RCC 7860 (cell line): ENCODE measurements at regions not wholly inside any gene's neighbourhood (a gene's known extent, or its start where the extent isn't known, plus 50 kb on each side); places are given as distances from the start of the nearest gene placed in this dataset.
"Not testable (repeated sequence)": the region's sequence is repeated elsewhere in the genome, so short reads cannot be mapped to it uniquely, and the experiment has no call there.

Source experiments
- DNase-seq: peaks from one replicate; pipeline ENCODE4 v3.0.0-alpha.2; 2015; ENCODE audit warnings: low spot score
- FAIRE-seq: peaks from 2 replicates; lab custom pipeline; 2012; peaks lifted over from hg19 to GRCh38; lab: Jason Lieb, UNC

- not testable (repeated sequence) for DNase-seq, FAIRE-seq
Observed at GRCh38 chr20:51271289-51271688, 248.4 kb upstream of the KCNG1 start.

DNA sequence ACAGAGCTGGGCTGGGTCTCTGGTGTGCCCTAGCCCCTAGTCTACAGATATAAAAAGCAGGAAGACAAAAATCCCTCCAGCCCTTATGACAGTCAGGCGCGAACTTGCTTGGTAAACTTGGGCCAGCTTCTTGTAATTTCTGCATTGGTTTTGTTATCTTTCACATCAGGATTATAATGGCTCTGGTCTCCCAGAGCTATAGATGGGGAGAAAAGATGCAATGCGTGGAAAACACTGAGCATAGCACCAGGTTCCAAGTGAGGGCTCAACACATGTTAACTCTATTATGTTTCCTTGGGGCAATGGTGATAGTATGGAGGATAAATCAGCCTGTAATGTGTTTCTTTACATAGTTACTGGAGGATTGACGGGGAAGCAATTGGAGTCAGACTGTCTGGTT, 246.8 kb upstream of the KCNG1 start:
- DNase-seq = no peak
- FAIRE-seq = no peak

GRCh38 chr20:51267679-51268078, 244.8 kb upstream of the KCNG1 start:
- no peak for DNase-seq
- FAIRE-seq = no peak

DNA sequence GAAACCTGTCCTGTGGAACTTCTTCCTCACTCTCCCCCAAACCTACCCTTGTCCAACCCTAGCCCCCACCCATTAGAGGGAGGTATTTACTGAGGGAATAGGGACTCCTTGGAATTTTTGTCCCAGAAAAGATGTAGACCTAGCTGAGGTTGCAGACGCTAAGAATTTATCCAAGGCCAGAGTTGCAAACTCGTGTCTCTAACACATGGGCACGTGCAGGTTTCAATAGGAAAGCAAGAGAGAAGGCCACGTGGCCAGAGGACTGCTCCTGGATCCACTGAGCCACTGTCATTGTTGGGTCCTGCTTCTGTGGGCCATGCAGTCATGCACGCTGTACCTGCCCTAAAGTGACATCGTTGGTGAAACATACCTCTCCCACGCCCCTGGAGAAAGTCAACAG, 243.4 kb upstream of the KCNG1 start:
- FAIRE-seq (no peak), DNase-seq (no peak)

DNA sequence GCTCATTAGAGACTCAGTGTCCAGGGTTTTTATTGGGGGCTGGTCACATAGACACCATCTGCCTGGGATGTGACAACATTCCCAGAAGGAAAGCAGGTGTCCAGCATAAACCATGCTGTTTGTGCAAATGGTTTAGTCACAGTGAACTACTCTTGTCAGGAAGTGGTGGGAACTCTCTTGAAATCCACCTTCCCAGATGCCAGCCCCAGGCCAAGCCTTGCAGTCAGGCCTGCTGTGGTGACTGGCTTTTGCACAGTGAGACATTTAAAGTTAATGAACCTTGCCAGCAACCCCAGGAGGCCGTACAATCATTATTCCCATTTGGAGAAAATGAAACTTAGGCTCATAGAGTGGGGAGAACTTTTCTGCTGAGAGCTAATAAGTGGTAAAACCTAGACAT, 242.5 kb upstream of the KCNG1 start:
- DNase-seq (no peak), FAIRE-seq (no peak)

DNA sequence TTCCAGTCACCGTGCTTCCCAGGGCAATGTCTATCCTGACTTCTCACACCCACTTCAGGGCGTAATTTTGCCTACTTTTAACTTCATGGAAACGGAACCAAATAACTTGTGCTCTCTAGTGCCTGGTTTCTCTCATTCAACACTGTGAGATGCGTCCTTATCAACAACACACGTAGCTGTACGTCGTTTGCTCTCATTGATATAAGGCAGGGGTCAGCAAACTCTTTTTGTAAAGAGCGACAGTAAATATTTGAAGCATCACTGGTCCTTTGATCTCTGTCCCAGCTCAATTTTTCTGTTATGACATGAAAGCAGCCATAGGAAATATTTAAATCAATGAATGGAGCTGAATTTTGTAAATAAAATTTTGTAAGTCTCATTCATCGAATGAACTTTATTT, 239.3 kb upstream of the KCNG1 start:
- FAIRE-seq = no peak
- DNase-seq = no peak

DNA sequence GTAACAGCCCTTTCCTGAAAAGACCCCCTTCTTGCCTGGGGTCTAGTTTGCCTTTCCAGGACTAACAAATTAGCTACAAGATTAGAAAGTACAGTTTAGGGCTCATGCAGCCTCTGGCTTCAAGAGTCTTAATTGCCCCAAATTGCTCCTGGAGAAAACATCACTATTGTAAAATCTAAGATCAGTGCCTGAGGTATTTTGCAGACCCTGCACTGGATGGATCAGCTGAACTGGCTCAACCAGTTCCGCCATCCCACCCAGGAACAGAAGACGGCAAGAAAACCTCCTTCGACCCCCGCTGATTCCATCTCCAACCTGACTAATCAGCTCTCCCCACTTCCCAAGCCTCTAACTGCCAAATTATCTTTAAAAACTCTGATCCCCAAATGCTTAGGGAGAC, 236.5 kb upstream of the KCNG1 start:
- FAIRE-seq (no peak), DNase-seq (no peak)

GRCh38 chr20:51258582-51259165, 235.8 kb upstream of the KCNG1 start:
- DNase-seq (no peak), FAIRE-seq (no peak)

GRCh38 chr20:51255417-51255816, 232.5 kb upstream of the KCNG1 start:
- DNase-seq = no peak
- FAIRE-seq = no peak

- FAIRE-seq (no peak), DNase-seq (no peak)
Observed at GRCh38 chr20:51253280-51253679, 230.4 kb upstream of the KCNG1 start.

DNA sequence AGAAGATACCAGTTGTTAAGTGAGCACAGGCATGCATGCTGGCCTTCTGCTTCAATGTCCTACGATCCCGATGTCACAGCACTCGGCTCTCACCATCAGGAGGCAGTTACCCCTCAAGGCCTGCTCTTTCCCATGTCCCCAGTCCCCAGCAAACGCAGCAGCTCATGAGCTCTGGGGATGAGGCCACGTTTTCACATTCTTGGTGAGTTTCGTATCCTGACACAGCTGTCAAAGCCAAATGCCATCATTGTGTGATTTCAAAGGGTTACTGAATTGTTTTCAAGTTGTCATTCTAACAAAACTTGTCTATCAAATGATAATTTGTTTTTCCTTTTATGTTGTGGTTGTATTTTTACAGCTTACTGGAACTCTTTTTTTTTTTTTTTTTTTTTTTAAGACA, 226.9 kb upstream of the KCNG1 start:
- DNase-seq (no peak), FAIRE-seq (no peak)

- DNase-seq = no peak
- no peak for FAIRE-seq
Observed at GRCh38 chr20:51249215-51249614, 226.3 kb upstream of the KCNG1 start.

GRCh38 chr20:51244466-51244865, 221.6 kb upstream of the KCNG1 start:
- no peak for DNase-seq
- FAIRE-seq = no peak

DNA sequence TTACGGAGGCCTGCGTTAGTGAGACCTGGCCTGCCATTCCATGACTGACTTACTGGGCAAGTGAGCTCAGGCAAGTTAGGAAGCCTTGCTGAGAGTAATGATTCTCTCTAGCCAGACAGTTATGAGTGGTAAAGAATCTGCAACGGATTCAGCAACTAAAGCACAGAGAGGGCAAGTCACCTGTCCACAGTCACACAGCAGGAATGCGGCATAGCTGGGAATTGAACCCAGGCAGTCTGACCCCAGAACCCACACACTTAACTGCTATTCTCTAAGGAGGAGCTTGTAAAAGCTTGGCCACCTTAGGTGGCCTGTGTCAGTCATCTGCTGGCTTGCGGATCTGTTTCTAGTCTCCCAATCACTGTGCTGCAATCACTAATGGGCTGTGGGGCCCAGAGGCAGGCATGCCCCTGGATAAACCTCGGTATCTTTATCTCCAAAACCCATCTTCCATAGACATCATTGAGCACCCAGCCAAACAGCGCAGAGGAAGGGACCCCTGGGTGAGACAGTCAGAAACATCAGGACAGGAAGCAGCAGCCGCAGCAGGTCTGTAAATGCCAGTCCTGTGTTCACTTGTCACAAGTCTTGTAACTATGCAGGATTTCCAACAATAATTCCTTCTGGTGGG, 215.9 kb upstream of the KCNG1 start:
- FAIRE-seq = no peak
- no peak for DNase-seq

DNA sequence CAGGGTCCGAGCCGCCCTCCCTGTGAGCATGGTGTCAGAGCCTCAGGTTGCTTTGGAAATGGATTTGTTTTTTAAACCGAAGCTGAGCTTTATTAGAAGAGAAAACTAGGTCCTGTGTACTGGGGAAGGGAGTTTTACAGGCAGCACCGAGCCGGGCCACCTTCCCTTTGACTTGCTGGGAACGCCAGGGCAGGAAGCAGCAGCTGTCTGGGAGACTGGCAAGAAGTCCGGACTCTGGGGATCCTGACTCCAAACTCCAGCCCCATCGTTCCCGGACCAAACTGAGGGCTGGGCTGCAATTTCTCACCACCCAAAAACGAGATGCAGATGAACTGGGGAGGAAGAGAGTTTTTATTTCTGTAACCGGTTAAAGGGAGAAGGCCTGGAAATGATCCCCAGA, 214.9 kb upstream of the KCNG1 start:
- FAIRE-seq (no peak), DNase-seq (no peak)

GRCh38 chr20:51237278-51237677, 214.4 kb upstream of the KCNG1 start:
- DNase-seq = no peak

DNA sequence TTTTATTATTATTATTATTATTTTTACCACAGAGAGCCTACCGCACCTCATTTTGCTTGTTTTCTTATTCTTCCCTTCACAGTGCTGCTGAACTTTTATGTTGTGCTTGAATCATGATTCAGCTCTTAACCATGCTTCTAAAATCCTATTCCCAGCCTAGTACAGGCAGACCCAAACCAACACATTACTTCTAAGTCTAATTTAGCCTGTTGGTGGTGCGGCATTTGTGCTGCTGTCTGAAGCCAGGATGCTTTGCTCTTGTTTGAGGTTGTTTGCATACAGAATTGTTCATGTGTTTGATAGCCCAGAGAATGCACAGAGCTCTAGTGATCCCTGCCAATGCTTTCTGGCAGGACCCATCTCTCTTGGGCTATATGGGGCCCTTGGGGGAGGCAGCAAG, 213.5 kb upstream of the KCNG1 start:
- no peak for FAIRE-seq
- no peak for DNase-seq

More at GRCh38 chr20:51237278-51237677, 214.4 kb upstream of the KCNG1 start:
- FAIRE-seq = no peak

- FAIRE-seq (no peak), DNase-seq (no peak)
Observed at GRCh38 chr20:51233345-51233744, 210.4 kb upstream of the KCNG1 start.

GRCh38 chr20:51230727-51231126, 207.8 kb upstream of the KCNG1 start:
- FAIRE-seq (no peak), DNase-seq (no peak)

DNA sequence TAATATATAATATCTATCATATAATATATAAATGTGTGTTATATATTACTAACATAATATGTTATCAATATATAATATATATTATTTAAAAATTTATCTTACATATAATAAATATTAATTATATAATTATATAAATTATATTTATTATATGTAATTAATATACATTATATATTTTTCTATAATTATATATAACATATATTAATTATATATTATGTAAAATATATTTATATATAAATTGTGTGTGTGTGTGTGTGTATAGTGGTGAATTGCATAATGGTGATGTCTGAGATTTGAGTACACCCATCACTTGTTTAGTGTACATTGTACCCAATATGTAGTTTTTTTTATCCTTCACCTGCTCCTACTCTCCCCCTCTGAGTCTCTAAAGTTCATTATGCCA, 205.9 kb upstream of the KCNG1 start:
- no peak for DNase-seq
- peak; percentile 98 for FAIRE-seq

- DNase-seq = no peak
- FAIRE-seq = no peak
Observed at GRCh38 chr20:51227744-51228143, 204.8 kb upstream of the KCNG1 start.

DNA sequence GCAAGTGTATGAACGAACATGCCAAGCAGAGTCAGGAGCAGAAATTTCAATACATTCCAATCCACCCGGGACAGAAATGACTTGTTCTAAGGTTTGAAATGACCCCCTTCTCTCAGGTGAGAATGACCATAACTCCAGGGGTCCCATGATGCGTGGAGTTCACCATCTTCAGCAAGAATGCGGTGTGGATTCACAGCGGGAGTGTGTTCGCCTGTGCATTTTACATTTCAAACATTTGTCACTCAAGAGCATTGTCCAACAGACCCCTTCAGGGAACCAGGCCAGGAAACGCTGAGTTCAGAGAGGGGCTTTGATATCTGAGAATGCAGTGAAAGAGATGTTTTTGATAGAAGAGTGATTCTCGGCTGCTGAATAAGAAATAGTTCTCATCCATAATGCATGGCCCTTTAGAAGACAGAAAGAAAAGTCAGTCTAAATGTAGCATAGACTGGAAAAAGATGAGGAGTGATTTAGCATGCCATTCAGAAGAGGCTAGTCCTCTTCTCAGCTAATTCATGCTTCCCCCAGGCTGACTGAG, 200.3 kb upstream of the KCNG1 start:
- DNase-seq = no peak
- no peak for FAIRE-seq
